MCF 10A (cell line): ENCODE measurements at regions not wholly inside any gene's neighbourhood (a gene's known extent, or its start where the extent isn't known, plus 50 kb on each side); places are given as distances from the start of the nearest gene placed in this dataset.

ENCODE experiments used
- BruUV-seq: library from RNA; stranded (reverse); fragments of 400-500 nt; replicated peaks from 2 replicates; lab custom pipeline; 2021; lab: Mats Ljungman, UMichigan
- CTCF ChIA-PET: fragments of 300-600 bp; sonication (Branson Sonifier 250); formaldehyde crosslinking; extraction: SDS; loops from one replicate; lab custom pipeline; 2021; ENCODE audit warnings: antibody characterized with exemption, inconsistent platforms; lab: Yijun Ruan, JAX
- POLR2A ChIA-PET: fragments of 300-600, 350-650 bp; sonication (Branson Sonifier 250); formaldehyde crosslinking; extraction: SDS; loops from one replicate; lab custom pipeline; 2020; ENCODE audit warnings: antibody characterized with exemption, inconsistent platforms; lab: Yijun Ruan, JAX
- DNase-seq: peaks from one replicate; pipeline ENCODE4 v3.0.0-alpha.2; 2018; ENCODE audit not compliant: unreplicated experiment
- H3K27ac Mint-ChIP-seq: one replicate; pipeline ENCODE4 v1.8.0; 2022; ENCODE audit warnings: mild to moderate bottlenecking, low read depth, mixed read lengths; ENCODE audit not compliant: unreplicated experiment
- H3K27me3 Mint-ChIP-seq: one replicate; pipeline ENCODE4 v1.8.0; 2022; ENCODE audit warnings: mixed read lengths; ENCODE audit not compliant: insufficient read depth, unreplicated experiment
- H3K36me3 Mint-ChIP-seq: one replicate; pipeline ENCODE4 v1.8.0; 2022; ENCODE audit warnings: mild to moderate bottlenecking, moderate library complexity, mixed read lengths; ENCODE audit not compliant: insufficient read depth, unreplicated experiment
- H3K4me1 Mint-ChIP-seq: one replicate; pipeline ENCODE4 v1.8.0; 2022; ENCODE audit warnings: mixed read lengths; ENCODE audit not compliant: insufficient read depth, unreplicated experiment
- H3K4me3 Mint-ChIP-seq: one replicate; pipeline ENCODE4 v1.8.0; 2022; ENCODE audit warnings: mild to moderate bottlenecking, moderate library complexity, mixed read lengths; ENCODE audit not compliant: unreplicated experiment
- H3K9me3 Mint-ChIP-seq: one replicate; pipeline ENCODE4 v1.8.0; 2022; ENCODE audit warnings: mixed read lengths; ENCODE audit not compliant: unreplicated experiment
- CTCF ChIP-seq: fragments of 200-600 bp; IDR thresholded peaks from one replicate; pipeline ENCODE4 v1.8.0; 2022; ENCODE audit warnings: antibody characterized with exemption, mild to moderate bottlenecking; ENCODE audit not compliant: unreplicated experiment
- intact Hi-C: fragments of 100-400 bp; cut with micrococcal nuclease; formaldehyde crosslinking; loops from 2 replicates; pipeline ENCODE4 v1.14.1; 2022

- peaks cover 16% of the 10 kb centered on the region for H3K9me3 Mint-ChIP-seq
- intact Hi-C loops, result no loop called here
- POLR2A ChIA-PET, result no interaction called here
- H3K36me3 Mint-ChIP-seq, result peaks cover 7% of the 10 kb centered on the region
- H3K27ac Mint-ChIP-seq, result no peak overlapping the region
- H3K4me3 Mint-ChIP-seq, result no peak overlapping the region
- BruUV-seq, result no TSS peak
- CTCF ChIA-PET, result no interaction called here
- H3K27me3 Mint-ChIP-seq, result no peaks in the 10 kb centered on the region
- no peaks in the 10 kb centered on the region for H3K4me1 Mint-ChIP-seq
- TF ChIP-seq CTCF, result no peak
- DNase-seq, result no peak
Observed at GRCh38 chr7:41822259-41822817, 119.4 kb upstream of the INHBA start.

GRCh38 chr7:41821521-41822213 lies 118.8 kb upstream of the INHBA start:
- no peak overlapping the region for H3K4me3 Mint-ChIP-seq
- TF ChIP-seq CTCF, result no peak
- no TSS peak for BruUV-seq
- DNase-seq, result no peak
- H3K36me3 Mint-ChIP-seq, result peaks cover 7% of the 10 kb centered on the region
- no peaks in the 10 kb centered on the region for H3K27me3 Mint-ChIP-seq
- peaks cover 16% of the 10 kb centered on the region for H3K9me3 Mint-ChIP-seq
- no peaks in the 10 kb centered on the region for H3K4me1 Mint-ChIP-seq
- no peak overlapping the region for H3K27ac Mint-ChIP-seq
- ChIA-PET CTCF (no interaction called here), POLR2A (no interaction called here)
- intact Hi-C loops, result no loop called here

GRCh38 chr7:41820111-41820671 lies 117.3 kb upstream of the INHBA start:
- no peaks in the 10 kb centered on the region for H3K27me3 Mint-ChIP-seq
- no peaks in the 10 kb centered on the region for H3K4me1 Mint-ChIP-seq
- DNase-seq, result no peak
- peaks cover 16% of the 10 kb centered on the region for H3K9me3 Mint-ChIP-seq
- no peak overlapping the region for H3K27ac Mint-ChIP-seq
- intact Hi-C loops, result no loop called here
- H3K36me3 Mint-ChIP-seq, result no peaks in the 10 kb centered on the region
- BruUV-seq, result no TSS peak
- ChIA-PET POLR2A (interaction anchor here (0.7 kb wide), 1 partner anchor 1456 kb away, joined by 3 read pairs; no protein-coding TSS in a partner anchor), CTCF (no interaction called here)
- TF ChIP-seq CTCF, result no peak
- H3K4me3 Mint-ChIP-seq, result no peak overlapping the region

- intact Hi-C loops, result no loop called here
- Mint-ChIP-seq H3K4me1 (no peaks in the 10 kb centered on the region), H3K27ac (no peak overlapping the region), H3K9me3 (peaks cover 16% of the 10 kb centered on the region), H3K4me3 (no peak overlapping the region), H3K36me3 (no peaks in the 10 kb centered on the region), H3K27me3 (no peaks in the 10 kb centered on the region)
- TF ChIP-seq CTCF, result no peak
- POLR2A ChIA-PET, result no interaction called here
- DNase-seq, result no peak
- CTCF ChIA-PET, result no interaction called here
- BruUV-seq, result no TSS peak
Observed at GRCh38 chr7:41819645-41820044, 116.8 kb upstream of the INHBA start.
